ENCODE measurements at regions not wholly inside any gene's neighbourhood (a gene's known extent, or its start where the extent isn't known, plus 50 kb on each side); places are given as distances from the start of the nearest gene placed in this dataset.

DNA sequence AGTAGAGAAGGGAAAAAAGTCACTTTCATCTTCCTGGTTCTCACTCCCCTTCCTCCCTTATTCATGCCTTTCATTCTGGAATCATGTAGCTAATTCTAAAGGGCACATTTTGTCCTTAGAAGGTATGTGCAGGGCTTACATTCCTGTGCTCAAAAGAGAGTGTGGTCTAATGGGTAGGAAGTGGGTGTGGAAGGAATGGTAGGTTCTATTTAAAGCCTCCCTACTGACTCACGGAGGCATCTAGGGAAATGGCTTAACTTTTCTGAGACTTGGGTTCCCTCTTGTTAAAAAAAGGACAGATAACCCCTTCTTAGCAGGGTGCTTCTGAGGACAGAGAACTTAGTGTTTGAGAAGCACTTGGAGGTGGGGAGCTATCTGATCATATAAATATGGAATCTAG lies 249.3 kb upstream of the DUSP10 start:
- Histone ChIP-seq H3K14ac (ENCODE audit: insufficient read length) (no peak overlapping the region), H2BK20ac (ENCODE audit: low read length) (no peak overlapping the region), H3K4me2 (ENCODE audit: insufficient read depth in 1 of 2, low read depth in 2 of 2, low read length in 2 of 2) (no peak overlapping the region), H3K27me3 (replicated peaks in 1 of 4; ENCODE audit: control insufficient read depth in 3 of 4, extremely low read depth in 1 of 4, insufficient read depth in 3 of 4, low read length in 3 of 4) (no peaks in the 10 kb centered on the region), H3K56ac (replicated peaks; ENCODE audit: insufficient read length, low read depth, low read length) (no peak overlapping the region), H3K9ac (replicated peaks in 1 of 4; ENCODE audit: extremely low read depth in 1 of 4, low read depth in 3 of 4, low read length in 3 of 4) (no peak overlapping the region), H4K91ac (replicated peaks; ENCODE audit: insufficient read length, low read length) (no peak overlapping the region), H3K9me3 (ENCODE audit: insufficient read depth in 2 of 2, low read depth in 1 of 2, low read length in 1 of 2) (no peaks in the 10 kb centered on the region), H3K36me3 (ENCODE audit: control insufficient read depth in 2 of 4, insufficient read depth in 4 of 4, low read length in 3 of 4) (no peaks in the 10 kb centered on the region), H3K4me3 (ENCODE audit: extremely low read depth in 1 of 4, insufficient read depth in 2 of 4, low read depth in 3 of 4, low read length in 4 of 4) (no peak overlapping the region), H2BK120ac (replicated peaks; ENCODE audit: low read depth, low read length) (no peak overlapping the region), H2BK15ac (ENCODE audit: low read length) (no peak overlapping the region), H2AFZ (ENCODE audit: low read length) (no peak overlapping the region), H4K5ac (ENCODE audit: insufficient read length, low read depth, low read length) (no peak overlapping the region), H3K23me2 (ENCODE audit: low read depth, low read length) (no peaks in the 10 kb centered on the region), H2AK5ac (ENCODE audit: low read depth, low read length) (no peak overlapping the region), H2BK5ac (ENCODE audit: low read depth, low read length) (no peak overlapping the region), H3K4ac (replicated peaks; ENCODE audit: insufficient read length, low read depth, low read length) (no peak overlapping the region), H3K23ac (ENCODE audit: insufficient read length) (no peak overlapping the region), H3K79me2 (ENCODE audit: control insufficient read depth in 1 of 2, insufficient read depth in 2 of 2, low read length in 2 of 2) (no peaks in the 10 kb centered on the region), H2BK12ac (ENCODE audit: low read depth, low read length) (no peak overlapping the region), H4K8ac (ENCODE audit: extremely low read depth, insufficient read depth, low read length) (no peak overlapping the region), H3K18ac (ENCODE audit: extremely low read depth, low read length) (no peak overlapping the region), H4K20me1 (replicated peaks in 1 of 2; ENCODE audit: control insufficient read depth in 1 of 2, insufficient read depth in 2 of 2, low read length in 2 of 2) (no peaks in the 10 kb centered on the region), H3K4me1 (replicated peaks in 1 of 4; ENCODE audit: control insufficient read depth in 3 of 4, insufficient read depth in 4 of 4, low read length in 3 of 4) (no peaks in the 10 kb centered on the region; a peak in 1 of 7 replicates), H3K79me1 (ENCODE audit: low read depth, low read length) (no peaks in the 10 kb centered on the region), H3K27ac (ENCODE audit: low read depth, low read length) (no peak overlapping the region)
- ChIA-PET POLR2A (ENCODE audit: partially characterized antibody) (no interaction called here), CTCF (ENCODE audit: partially characterized antibody) (interaction anchor here (1.2 to 1.5 kb wide), 3 partner anchors 10 to 46 kb away, joined by 3 to 5 read pairs (median 3); no protein-coding TSS in a partner anchor)
- 80% methylated on average over 1 of the region's 1 CpG; no CpG with 5 or more reads in 1 of the 2 experiments for WGBS, 2 experiments (ENCODE audit: extremely low coverage in 1 of 2, insufficient coverage in 1 of 2, insufficient read length in 1 of 2, insufficient replicate concordance in 2 of 2, low coverage in 1 of 2, low lambda C conversion rate in 2 of 2, missing lambda C conversion rate in 1 of 2)
- DNase-seq (ENCODE audit: low read depth in 1 of 2, low spot score in 2 of 2): no peak
- no peak for FAIRE-seq
- no peak for TF ChIP-seq TCF12 (IDR thresholded peaks at IDR 0.05; ENCODE audit: low read depth, low read length)
- no peak for TF ChIP-seq KDM5A (IDR thresholded peaks at IDR 0.05; ENCODE audit: low read length)
- no peak for TF ChIP-seq ZNF274 (IDR thresholded peaks at IDR 0.05; ENCODE audit: borderline replicate concordance, extremely low read depth, low read length)
- TF ChIP-seq, protein P1, sequence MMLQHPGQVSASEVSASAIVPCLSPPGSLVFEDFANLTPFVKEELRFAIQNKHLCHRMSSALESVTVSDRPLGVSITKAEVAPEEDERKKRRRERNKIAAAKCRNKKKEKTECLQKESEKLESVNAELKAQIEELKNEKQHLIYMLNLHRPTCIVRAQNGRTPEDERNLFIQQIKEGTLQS (IDR thresholded peaks at IDR 0.05; ENCODE audit: insufficient read depth, low read depth, low read length): no peak

Measured in H1 (cell line).